ENCODE measurements at regions not wholly inside any gene's neighbourhood (a gene's known extent, or its start where the extent isn't known, plus 50 kb on each side); places are given as distances from the start of the nearest gene placed in this dataset.
"Not testable (repeated sequence)": the region's sequence is repeated elsewhere in the genome, so short reads cannot be mapped to it uniquely, and the experiment has no call there.

DNA sequence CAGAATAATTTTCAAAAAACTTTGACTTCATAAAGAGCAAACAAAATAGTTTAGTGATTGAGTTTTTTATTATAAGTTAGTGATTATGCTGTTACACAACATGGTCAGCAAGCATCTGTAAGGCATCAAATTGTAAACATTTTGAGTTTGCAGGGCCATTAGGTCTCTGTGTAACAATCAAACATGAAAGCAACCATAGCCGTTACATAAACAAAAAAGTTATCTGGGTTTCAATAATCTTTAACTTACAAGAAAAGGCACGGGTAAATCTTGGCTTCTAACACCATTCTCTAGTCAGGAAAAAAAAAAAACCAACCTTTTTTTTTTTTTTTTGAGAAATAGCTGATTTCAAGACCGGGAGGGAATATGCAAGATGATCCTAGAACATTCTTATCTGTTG, 1941.1 kb downstream of the PCDH7 start:
- DNase-seq = no peak

DNA sequence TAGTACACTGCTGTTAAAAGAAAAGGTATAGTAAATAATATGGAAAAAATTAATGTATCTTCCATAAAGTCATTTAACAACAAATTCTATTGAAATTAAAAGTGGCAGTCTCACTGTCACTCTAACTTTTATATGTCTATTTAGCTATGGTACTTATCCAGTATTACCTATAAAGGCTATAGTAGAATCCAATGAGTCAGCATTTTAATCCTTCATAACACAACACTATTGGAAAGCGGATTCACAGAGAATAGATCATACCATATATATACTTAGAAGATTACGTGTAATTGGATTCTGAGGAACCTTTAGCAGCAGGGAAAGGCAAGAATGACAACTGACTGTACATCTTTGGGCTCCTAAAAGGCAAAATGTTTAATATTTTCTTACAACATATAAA, 1942.6 kb downstream of the PCDH7 start:
- no peak for DNase-seq

DNA sequence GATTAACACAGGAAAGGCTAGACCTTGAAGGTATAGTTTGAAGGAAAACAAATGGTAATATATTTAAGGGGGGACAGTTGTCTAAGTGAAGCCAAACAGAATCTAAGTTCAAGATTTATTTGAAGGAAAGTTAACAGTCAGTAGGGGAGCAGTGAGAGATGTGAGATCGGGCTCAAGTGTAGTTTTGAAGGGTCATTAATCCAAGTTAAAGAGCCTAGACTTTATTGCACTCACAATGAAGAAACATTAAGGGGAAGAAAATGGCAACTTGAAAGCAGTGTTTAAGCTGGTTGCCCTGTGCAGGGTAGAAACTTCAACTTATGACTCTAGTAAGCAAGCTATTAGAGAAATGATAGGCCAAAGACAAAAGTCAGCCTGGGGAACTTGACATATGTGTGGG, 1952.2 kb downstream of the PCDH7 start:
- no peak for DNase-seq

DNA sequence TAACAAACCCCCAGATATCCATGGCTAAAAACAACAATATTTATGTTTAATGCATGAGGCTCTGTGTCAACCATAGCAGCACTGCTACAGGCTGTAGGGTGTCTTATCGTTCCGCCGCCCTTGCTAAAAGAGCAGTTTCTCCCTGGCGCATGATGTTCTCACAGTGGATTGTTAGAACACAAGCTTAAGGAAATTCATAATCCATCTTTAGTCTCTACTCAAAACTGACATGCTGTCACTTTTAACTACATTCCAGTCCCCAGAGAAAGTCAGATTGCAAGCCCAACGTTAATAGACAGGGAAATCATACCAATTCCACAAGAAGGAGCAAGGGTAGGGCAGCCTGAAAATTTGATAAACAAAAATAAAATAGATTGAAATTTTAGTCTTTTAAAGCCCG, 1960.8 kb downstream of the PCDH7 start:
- no peak for DNase-seq

DNA sequence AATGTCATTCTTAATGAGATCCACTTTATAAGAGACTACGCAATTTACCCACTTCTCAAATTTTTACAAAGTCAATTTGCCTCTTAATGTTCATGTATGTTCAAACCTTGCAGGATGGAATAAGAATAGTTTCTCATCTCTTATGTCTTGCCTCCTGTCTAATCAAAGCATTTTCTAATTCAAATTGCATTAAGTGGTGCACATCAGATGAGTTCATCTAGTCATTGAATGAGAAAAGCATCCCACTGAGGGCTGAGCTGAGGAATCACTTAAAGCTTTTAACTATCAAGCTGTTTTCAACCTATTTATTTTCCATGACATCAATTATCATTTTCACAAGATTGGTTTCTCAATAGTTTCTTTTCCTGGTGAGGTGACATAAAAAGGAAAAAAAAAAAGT, 1964.0 kb downstream of the PCDH7 start:
- DNase-seq = no peak

DNA sequence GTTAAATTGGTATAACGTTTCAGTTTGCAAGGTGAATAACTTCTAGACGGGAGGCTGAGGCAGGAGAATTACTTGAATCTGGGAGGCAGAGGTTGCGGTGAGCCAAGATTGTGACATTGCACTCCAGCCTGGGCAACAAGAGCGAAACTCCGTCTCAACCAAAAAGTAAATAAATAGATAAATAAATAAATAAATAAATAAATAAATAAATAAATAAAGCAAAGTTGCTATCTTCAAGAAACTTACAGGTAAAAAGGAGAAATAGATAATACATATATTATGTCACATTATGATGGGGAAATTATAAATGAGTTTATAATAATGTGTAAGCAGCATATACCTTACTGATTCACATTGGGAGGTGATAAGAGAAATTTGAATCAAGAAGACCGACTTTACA, 1966.0 kb downstream of the PCDH7 start:
- no peak for DNase-seq

DNA sequence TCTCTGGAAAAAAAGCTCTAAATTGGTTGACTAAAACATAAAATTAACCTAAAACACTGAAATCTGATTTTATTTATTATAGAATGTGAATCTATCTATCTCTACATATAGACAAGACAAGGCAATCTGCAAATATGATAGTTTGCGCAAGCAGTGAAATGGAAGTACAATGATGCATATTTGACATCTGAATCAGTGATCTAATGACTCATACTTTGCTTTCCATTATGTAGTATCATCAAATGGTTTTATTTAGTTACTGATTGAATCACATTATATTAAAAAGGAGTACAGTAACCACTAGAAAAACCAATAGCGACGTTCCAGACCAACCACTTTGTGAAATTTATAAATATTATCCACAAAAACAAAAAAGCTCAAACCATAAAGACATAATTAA, 1969.3 kb downstream of the PCDH7 start:
- no peak for DNase-seq

DNA sequence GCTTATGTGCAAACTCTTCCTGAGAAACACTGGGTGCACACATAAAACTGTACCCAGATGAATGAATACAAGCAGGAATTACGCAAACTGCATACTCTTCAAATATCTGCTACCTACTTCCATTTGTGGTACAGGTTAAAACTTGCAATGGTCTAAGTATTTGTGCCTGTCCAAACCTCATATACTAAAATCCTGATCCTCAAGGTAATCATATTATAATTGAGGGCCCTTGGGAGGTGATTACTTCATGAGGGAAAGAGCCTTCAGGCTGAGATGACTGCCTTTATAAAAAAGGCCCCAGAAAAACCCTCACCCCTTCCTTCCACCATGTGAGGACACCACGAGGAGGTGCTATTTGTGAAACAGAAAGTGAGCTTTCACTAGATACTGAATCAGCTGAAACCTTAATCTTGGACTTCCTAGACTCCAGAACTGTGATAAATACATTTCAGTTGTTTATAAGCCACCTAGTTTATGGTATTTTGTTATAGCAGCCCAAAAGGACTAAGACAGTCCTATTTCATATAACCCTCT, 1977.2 kb downstream of the PCDH7 start:
- no peak for DNase-seq

DNA sequence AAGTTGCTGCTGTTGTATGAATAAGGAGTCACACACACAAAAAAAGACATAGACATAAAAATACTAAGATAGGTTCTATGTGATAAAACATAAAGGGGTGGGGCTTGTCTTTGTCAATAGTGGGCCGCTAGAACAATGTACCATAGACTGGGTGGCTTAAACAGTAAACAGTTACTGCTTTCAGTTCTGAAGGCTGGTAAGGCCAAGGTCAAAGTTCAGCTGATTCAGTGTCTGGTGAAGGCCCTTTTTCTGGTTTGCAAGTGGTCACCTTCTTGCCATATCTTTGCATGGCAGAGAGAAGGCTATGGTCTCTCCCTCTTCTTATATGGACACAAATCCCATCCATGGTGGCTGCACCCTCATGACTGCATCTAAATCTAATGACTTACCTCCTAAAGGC, 1980.7 kb downstream of the PCDH7 start:
- no peak for DNase-seq

DNA sequence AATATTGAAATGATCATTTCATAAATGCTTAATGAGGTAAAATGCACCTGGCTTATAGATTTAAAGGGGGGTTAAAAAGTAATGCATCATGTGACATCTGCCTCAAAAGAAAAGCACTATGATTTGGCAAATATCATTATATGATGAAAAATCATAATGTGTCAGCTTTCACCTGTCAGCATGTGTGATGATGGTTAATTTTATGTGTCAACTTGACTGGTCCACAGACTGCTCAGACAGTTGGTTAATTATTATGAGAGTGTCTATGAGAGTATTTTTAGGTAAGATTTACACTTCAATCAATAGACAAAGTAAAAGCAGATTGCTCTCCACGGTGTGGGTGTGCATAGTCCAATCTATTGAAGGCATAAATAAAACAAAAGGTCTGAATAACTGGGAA, 1986.7 kb downstream of the PCDH7 start:
- DNase-seq = no peak

DNA sequence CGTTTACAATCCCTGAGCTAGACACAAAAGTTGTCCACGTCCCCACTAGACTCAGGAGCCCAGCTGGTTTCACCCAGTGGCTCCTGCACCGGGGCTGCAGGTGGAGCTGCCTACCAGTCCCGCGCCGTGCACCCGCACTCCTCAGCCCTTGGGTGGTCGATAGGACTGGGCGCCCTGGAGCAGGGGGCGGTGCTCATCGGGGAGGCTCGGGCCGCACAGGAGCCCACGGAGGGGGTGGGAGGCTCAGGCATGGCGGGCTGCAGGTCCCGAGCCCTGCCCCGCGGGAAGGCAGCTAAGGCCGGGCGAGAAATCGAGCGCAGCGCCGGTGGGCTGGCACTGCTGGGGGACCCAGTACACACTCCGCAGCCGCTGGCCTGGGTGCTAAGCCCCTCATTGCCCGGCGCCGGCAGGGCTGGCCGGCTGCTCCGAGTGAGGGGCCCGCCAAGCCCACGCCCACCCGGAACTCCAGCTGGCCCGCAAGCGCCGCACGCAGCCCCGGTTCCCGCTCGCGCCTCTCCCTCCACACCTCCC, 1996.0 kb downstream of the PCDH7 start:
- DNase-seq = not testable (repeated sequence)

DNA sequence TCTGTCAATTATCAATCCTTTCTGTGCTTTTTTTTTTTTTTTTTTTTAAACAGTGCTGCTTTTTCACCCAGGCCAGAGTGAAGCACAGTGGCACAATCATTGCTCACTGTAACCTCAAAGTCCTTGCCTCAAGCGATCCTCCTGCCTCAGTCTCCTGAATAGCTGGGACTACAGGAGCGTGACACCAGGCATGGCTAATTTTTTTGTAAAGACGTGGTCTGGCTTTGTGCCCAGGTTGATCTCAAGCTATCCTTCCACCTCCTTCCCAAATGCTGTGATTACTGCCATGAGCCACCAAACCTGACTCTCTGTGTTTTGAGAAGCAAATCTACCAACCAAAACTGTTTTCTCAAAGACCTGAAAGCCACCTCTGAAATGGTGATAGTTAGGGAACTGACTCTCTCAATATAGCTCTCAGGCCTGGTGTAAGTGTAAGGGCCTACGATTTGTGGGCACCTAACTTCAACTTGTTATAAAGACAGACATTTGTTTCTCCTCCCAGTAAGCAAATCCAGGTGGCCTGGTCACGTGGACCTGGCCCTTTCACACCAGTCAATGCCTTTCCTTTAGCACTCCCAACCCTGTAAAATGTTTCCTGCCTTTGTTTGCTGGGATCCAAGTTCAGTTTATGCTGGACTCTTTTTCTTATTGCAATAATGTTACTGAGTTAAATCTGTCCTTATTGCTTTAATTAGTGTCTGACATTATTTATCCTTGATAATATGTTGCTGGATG, 2015.9 kb downstream of the PCDH7 start:
- DNase-seq = no peak

DNA sequence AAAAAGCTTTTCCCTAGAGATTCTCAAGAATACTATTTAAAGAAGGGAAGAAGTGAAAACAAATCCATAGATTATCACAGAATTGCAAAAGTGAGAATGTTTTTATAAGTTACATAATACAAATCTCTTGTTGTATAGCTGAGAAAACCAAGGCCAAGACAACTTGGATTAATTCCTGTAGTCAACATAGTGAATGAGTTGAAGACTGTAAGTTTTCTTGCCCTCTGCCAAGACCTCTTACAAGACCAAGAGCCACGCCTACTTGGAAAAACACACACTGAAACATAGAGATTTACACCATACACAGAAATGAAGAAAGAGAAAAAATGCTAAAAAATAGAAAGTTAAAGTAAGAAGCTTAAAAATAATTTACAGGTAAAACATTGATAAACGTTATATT, 2024.0 kb downstream of the PCDH7 start:
- no peak for DNase-seq

DNA sequence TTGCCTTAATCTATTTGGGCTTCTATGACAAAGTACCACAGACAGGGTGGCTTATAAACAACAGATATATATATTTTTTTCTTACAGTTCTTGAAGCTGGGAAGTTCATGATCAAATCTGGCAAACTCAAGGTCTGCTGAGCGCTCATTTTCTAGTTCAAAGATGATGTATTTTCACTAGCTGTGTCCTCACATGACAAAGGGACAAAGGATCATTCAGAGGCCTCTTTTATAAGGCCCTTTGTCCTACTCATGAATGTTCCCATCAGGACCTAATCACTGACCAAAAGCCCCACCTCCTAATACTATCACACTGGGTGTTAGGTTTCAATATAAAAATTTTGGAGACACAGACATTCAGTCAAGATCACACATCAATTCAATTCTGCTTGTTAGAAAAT, 2025.2 kb downstream of the PCDH7 start:
- DNase-seq = no peak

DNA sequence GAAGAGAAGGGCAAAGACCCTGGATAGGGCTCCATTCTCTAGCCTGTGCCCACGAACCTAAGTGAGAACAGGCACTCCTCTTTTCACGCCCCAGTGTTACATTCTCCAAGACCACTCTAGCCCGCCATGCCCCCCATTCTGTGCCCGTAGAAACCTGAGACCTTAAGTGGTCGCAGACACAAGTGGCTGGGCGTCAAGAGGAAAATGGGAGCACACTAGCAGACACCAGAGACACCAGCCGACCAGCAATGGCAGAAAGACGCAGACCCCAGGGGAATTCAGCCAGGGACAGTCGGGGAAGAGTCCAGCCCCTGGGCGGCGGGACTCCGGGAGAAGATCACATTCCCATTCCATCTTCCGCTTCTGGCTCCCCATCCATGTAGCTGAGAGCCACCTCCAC, 2027.9 kb downstream of the PCDH7 start:
- no peak for DNase-seq

DNA sequence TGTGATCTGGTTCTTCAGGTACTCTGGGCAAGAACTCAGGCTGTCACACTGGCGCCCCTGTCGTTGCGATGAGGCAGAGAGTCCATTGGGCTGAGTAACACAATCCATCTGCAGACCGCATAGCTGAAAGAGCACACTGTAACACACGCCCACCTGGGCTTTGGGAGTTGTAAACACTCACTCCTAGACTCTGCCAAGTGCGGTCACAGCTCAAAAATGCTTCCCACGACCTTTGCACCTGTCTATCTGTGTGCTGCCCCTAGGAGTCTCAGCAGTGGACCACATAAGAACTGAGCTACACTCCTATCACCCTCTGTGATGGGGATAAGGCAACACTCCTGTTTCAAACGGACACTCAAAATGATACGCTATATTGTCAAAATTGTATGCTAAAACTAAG, 2028.3 kb downstream of the PCDH7 start:
- no peak for DNase-seq

DNA sequence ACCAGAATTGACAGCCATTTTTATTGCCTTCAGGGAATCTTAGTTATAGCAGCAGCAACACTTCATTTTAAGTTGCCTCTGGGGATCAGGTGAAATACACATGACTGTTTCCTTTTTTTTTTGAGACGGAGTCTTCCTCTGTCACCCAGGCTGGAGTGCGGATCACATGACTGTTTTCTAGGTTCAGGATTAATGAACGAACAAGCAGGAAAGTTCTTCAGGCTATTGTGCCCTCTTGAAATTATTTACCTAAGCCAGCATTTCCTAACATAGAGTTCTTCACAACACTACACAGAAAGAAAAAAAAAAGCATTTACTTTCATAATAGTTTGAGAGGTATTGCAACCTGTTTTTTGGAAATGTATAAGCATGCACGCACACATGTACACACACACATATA, 2032.8 kb downstream of the PCDH7 start:
- DNase-seq = no peak

DNA sequence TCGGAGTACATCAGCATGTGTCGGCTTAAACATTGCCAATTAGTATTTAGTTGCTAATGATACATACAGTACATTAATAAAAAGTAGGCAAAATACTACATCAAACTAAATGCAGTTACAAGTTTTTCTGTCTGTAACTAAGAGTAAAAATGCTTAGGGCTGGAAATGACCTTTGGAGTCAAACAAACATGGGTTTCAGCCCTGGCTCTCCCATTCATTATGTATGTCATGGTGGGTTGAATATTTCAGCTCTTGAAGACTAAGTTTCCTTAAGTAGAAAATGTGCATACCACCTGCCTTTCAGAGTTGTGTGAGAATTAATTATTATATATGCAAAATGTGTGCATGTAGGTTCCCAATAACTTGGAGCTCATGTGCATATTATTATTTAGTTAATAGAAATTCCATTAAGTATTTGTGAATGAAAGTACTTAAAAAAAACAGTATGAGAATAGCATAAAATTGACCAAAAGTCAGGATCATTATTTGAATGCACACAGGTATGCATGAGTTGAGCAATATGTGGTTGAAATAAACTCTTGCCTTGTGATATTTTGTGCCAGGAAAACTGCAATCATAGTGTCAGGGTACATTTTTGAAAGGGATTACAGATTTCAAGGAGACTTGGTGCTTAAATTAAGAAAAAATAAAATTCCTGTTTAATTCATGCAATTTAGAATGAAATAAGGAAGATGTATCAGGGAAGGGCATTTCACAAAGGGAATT, 2048.7 kb downstream of the PCDH7 start:
- DNase-seq = no peak

DNA sequence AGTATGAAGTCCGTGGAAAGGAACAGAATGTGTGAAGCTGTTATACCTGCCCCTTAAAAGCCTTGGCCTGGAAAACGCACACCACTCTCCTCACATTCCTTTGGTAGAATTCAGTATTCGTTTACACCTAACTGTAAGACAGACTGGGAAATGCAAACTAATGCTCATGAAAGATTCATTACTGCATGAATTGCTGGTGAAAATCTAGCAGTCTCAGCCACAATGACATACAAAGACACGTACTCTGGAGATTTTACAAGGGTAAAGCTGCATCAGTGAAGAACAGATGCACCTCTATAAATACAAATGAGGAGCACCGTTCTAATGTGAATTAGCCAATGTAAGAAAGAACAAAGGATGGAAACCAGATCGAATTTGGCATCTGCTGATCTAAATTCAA, 2051.3 kb downstream of the PCDH7 start:
- DNase-seq = no peak

DNA sequence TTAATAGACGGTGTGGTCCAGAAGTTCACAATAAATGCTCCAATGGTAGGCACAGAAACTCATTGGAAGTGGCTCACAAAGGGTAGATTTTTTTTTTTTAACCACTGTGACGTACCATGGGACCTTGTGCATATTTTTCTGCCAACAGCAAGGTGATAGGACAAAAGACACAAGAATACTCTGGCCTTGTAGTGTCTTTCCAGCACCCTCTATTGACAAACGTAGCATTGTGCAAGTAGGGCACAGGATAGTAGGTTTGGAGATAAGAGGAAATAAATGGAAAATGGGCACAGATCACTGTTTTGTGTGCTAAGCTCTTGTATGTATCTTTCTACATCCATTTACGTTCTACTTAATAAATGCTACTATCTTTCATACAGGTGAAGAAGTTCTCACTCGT, 2054.9 kb downstream of the PCDH7 start:
- DNase-seq = peak; percentile 16

DNA sequence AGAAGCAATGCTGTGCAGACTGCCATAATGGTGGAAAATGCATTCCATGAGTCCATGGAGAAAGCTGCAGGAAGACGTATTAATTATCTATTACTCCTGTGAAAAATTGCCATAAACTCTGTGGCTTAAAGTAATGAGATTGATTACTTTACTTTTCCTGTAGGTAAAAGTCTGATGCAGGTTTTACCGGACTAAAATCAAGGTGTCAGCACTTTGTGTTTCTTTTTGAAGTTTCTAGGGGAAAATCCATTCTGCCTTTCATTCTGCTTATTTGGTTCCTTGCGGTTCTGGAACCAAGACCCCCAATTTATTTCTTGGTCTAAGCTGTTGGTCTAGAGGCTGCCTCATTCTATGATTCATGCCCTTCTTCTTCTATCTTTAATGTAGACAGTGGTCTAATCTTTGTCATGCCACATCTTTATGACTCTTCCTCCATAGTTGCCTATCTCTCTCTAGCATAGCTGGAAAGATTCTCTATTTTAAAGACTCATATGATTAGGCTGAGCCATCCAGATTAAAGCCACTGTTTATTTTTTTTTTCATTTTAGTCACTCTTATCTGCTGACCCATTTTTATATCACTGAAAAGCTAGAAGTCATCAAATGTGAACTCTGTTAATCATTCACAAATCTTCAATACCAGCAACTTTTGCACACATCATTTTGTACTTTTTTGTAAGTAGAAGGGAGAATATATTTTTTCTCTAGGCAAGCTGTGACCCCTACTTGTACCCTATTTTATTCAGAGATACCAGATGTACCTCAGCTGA, 2056.4 kb downstream of the PCDH7 start:
- DNase-seq = no peak

DNA sequence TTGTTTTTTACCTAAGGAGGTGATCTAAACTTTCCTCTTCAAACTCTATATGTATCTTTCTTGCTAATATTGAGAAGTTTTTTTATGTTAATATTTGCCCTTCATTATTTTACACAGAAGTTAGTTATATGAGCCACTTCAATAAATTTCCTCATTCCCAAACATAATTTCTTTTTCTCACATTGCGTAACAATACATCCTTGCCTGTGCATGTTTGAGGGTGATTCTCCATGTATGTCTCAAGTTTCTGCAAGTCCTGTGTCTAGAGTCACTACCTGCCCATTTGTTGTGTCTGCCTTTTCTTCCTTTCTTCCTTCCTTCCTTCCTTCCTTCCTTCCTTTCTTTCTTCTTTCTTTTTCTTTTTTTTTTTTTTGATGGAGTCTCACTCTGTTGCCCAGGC, 2057.9 kb downstream of the PCDH7 start:
- DNase-seq = no peak

DNA sequence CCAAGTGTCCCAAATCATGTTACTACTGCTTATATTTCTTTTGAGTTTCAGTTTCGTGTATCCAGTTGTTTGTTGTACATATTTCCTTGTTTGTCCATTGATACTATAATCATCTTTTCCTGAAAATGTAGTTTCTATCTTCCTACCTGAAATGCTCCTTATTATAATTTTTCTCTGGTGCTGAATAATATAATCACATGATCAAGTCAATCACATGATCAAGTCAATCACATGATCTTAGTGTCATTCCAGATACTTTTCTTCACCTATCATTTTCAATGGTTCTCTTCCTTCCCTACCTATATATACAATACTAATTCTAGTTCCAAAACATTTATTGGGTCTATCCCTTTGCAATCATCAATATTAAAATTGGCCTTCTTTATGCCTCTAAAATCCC, 2058.8 kb downstream of the PCDH7 start:
- no peak for DNase-seq
